NCI-H2196 treated with DMSO at 0.1 percent for 48 hours (cell line): ENCODE measurements at regions not wholly inside any gene's neighbourhood (a gene's known extent, or its start where the extent isn't known, plus 50 kb on each side); places are given as distances from the start of the nearest gene placed in this dataset.

ENCODE experiments used
- DNase-seq: peaks from one replicate; lab custom pipeline; 2025; ENCODE audit not compliant: unreplicated experiment; lab: John Stamatoyannopoulos, UW

- DNase-seq: no peak
Observed at GRCh38 chr6:40274058-40274457, 313.1 kb downstream of the LRFN2 start.

- DNase-seq: no peak
Observed at GRCh38 chr6:40268614-40269013, 318.6 kb downstream of the LRFN2 start.

GRCh38 chr6:40268166-40268565, 319.0 kb downstream of the LRFN2 start:
- DNase-seq: no peak

GRCh38 chr6:40265615-40266014, 321.5 kb downstream of the LRFN2 start:
- DNase-seq: no peak

GRCh38 chr6:40263970-40264369, 323.2 kb downstream of the LRFN2 start:
- DNase-seq: no peak

- no peak for DNase-seq
Observed at GRCh38 chr6:40262363-40262762, 324.8 kb downstream of the LRFN2 start.

- no peak for DNase-seq
Observed at GRCh38 chr6:40258531-40258930, 324.3 kb upstream of the MOCS1 start.

- DNase-seq: no peak
Observed at GRCh38 chr6:40256831-40257230, 322.6 kb upstream of the MOCS1 start.

- DNase-seq: no peak
Observed at GRCh38 chr6:40256224-40256623, 322.0 kb upstream of the MOCS1 start.

GRCh38 chr6:40253420-40253819, 319.2 kb upstream of the MOCS1 start:
- no peak for DNase-seq

GRCh38 chr6:40252531-40253258, 318.4 kb upstream of the MOCS1 start:
- no peak for DNase-seq

GRCh38 chr6:40251637-40252300, 317.5 kb upstream of the MOCS1 start:
- peak; percentile 63 for DNase-seq

- DNase-seq: no peak
Observed at GRCh38 chr6:40249935-40250334, 315.7 kb upstream of the MOCS1 start.

- DNase-seq: no peak
Observed at GRCh38 chr6:40247516-40248115, 313.4 kb upstream of the MOCS1 start.

- DNase-seq: no peak
Observed at GRCh38 chr6:40244699-40245098, 310.4 kb upstream of the MOCS1 start.

- no peak for DNase-seq
Observed at GRCh38 chr6:40232698-40233097, 298.4 kb upstream of the MOCS1 start.

GRCh38 chr6:40227735-40228134, 293.5 kb upstream of the MOCS1 start:
- no peak for DNase-seq

- no peak for DNase-seq
Observed at GRCh38 chr6:40222354-40222753, 288.1 kb upstream of the MOCS1 start.

- DNase-seq: no peak
Observed at GRCh38 chr6:40219799-40220198, 285.5 kb upstream of the MOCS1 start.

GRCh38 chr6:40210628-40211056, 276.4 kb upstream of the MOCS1 start:
- DNase-seq: no peak

- no peak for DNase-seq
Observed at GRCh38 chr6:40205801-40206200, 271.5 kb upstream of the MOCS1 start.

- DNase-seq: no peak
Observed at GRCh38 chr6:40205004-40205403, 270.7 kb upstream of the MOCS1 start.
